PC-9 (cell line): ENCODE measurements at regions not wholly inside any gene's neighbourhood (a gene's known extent, or its start where the extent isn't known, plus 50 kb on each side); places are given as distances from the start of the nearest gene placed in this dataset.

ENCODE experiments used
- BruUV-seq: library from RNA; stranded (reverse); fragments of 400-500 nt; replicated peaks from 2 replicates; lab custom pipeline; 2021; lab: Mats Ljungman, UMichigan
- CTCF ChIA-PET: fragments of 300-600 bp; sonication (Branson Sonifier 250); formaldehyde crosslinking; loops from one replicate; lab custom pipeline; 2022; ENCODE audit warnings: antibody characterized with exemption; lab: Charles Lee
- POLR2A ChIA-PET: fragments of 300-600 bp; sonication (Branson Sonifier 250); formaldehyde crosslinking; loops from one replicate; lab custom pipeline; 2022; ENCODE audit warnings: antibody characterized with exemption; ENCODE audit not compliant: unreplicated experiment; lab: Charles Lee
- DNase-seq, 2 experiments: peaks; one replicate each; pipeline versions ENCODE4 v3.0.0 to v3.0.0-alpha.2; 2015 to 2022; ENCODE audit warnings: mixed read lengths in 1 of 2
- H2AFZ ChIP-seq: fragments of 200-600 bp; sonication (generic); 2 replicates; pipeline ENCODE4 v1.8.1; 2017; ENCODE audit warnings: antibody characterized with exemption
- H3F3A ChIP-seq: fragments of 200-600 bp; sonication (generic); 2 replicates; pipeline ENCODE4 v1.8.1; 2017; ENCODE audit warnings: antibody characterized with exemption, mild to moderate bottlenecking, low read depth; ENCODE audit not compliant: insufficient read depth
- H3K27ac ChIP-seq: fragments of 200-600 bp; sonication (generic); 2 replicates; pipeline ENCODE4 v1.6.1; 2016; ENCODE audit warnings: mixed run types
- H3K27me3 ChIP-seq: fragments of 200-600 bp; sonication (generic); 2 replicates; pipeline ENCODE4 v1.6.1; 2016; ENCODE audit warnings: low read depth, mixed run types; ENCODE audit not compliant: insufficient read depth
- H3K36me3 ChIP-seq: fragments of 200-600 bp; sonication (generic); 2 replicates; pipeline ENCODE4 v1.6.1; 2016; ENCODE audit warnings: low read depth, mixed run types
- H3K4me1 ChIP-seq: fragments of 200-600 bp; sonication (generic); replicated peaks from 2 replicates; pipeline ENCODE4 v1.6.1; 2016; ENCODE audit warnings: mixed run types; ENCODE audit not compliant: insufficient read depth
- H3K4me2 ChIP-seq: fragments of 200-600 bp; sonication (generic); 2 replicates; pipeline ENCODE4 v1.6.1; 2017; ENCODE audit warnings: mixed run types
- H3K4me3 ChIP-seq: fragments of 200-600 bp; sonication (generic); 2 replicates; pipeline ENCODE4 v1.6.1; 2016; ENCODE audit warnings: mixed run types
- H3K79me2 ChIP-seq: fragments of 200-600 bp; sonication (generic); 2 replicates; pipeline ENCODE4 v1.6.1; 2017; ENCODE audit warnings: low read depth, mixed run types
- H3K9me2 ChIP-seq: fragments of 200-600 bp; sonication (generic); 2 replicates; pipeline ENCODE4 v1.8.1; 2017; ENCODE audit warnings: mild to moderate bottlenecking; ENCODE audit not compliant: insufficient read depth
- H3K9me3 ChIP-seq: fragments of 200-600 bp; sonication (generic); 2 replicates; pipeline ENCODE4 v1.8.1; 2016; ENCODE audit warnings: low read depth; ENCODE audit not compliant: insufficient read depth
- H4K20me1 ChIP-seq: fragments of 200-600 bp; sonication (generic); 2 replicates; pipeline ENCODE4 v1.8.1; 2017; ENCODE audit not compliant: insufficient read depth
- CTCF ChIP-seq: fragments of 200-600 bp; sonication (generic); conservative IDR thresholded peaks from 2 replicates; pipeline ENCODE4 v1.6.1; 2017; ENCODE audit warnings: mixed run types, antibody characterized with exemption, mild to moderate bottlenecking, moderate library complexity
- EZH2 ChIP-seq: fragments of 200-600 bp; sonication (generic); IDR thresholded peaks from 2 replicates; pipeline ENCODE4 v1.8.0; 2017; ENCODE audit warnings: antibody characterized with exemption, low read depth
- intact Hi-C: fragments of 100-400 bp; cut with micrococcal nuclease; formaldehyde crosslinking; loops from one replicate; pipeline ENCODE4 v1.10.0; 2022; ENCODE audit not compliant: unreplicated experiment

GRCh38 chr10:29879862-29880261 lies 179.5 kb downstream of the JCAD start:
- no peak for DNase-seq
- no peaks in the 10 kb centered on the region for H4K20me1 ChIP-seq
- no peak for TF ChIP-seq CTCF
- no peak for TF ChIP-seq EZH2
- H3K36me3 ChIP-seq, result no peaks in the 10 kb centered on the region
- ChIA-PET POLR2A (no interaction called here), CTCF (no interaction called here)
- no peaks in the 10 kb centered on the region for H3F3A ChIP-seq
- H3K9me2 ChIP-seq, result no peaks in the 10 kb centered on the region
- no peak overlapping the region for H2AFZ ChIP-seq
- no TSS peak for BruUV-seq
- intact Hi-C loops, result no loop called here
- no peaks in the 10 kb centered on the region for H3K9me3 ChIP-seq
- H3K79me2 ChIP-seq, result no peaks in the 10 kb centered on the region
- H3K4me1 ChIP-seq, result no peaks in the 10 kb centered on the region
- no peak overlapping the region for H3K4me3 ChIP-seq
- no peak overlapping the region for H3K4me2 ChIP-seq
- H3K27ac ChIP-seq, result no peak overlapping the region
- no peaks in the 10 kb centered on the region for H3K27me3 ChIP-seq

GRCh38 chr10:29878492-29878891 lies 180.9 kb downstream of the JCAD start:
- intact Hi-C loops, result no loop called here
- no peak overlapping the region for H3K4me2 ChIP-seq

DNA sequence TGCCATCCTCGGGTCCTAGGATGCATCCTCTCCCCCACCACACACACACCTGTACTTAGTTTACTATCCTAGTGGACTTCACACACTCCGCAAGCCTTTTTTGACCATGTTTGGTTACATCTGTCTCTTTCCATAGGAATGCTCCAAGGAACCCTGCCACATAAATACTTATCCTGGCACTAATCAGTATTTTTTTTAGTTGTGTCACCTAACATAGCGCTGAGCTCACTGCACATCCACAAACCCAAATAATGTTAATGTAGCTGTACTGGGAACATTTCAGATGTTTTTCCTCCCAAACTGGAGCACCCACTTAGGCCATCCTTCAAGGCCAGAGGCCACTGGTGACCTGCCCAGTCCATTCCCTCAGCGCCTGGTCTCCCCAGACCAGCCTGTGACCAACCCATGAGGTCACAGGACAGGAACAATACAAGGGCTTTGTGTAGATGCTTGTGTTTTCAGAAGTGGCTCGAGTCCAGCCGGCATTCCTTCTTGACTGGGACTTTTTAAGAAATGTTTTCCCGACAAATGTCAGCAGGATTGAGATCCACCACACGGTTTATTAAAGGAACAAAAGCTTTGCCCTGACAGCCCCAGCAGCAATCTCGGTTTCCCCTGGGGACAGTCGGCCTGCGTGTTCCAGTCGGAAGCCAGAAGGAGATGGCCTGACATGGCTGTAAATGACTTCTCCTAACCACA lies 181.4 kb downstream of the JCAD start:
- intact Hi-C loops, result no loop called here
- Histone ChIP-seq H3K27ac (no peak overlapping the region), H3K4me2 (no peak overlapping the region), H3K4me1 (no peaks in the 10 kb centered on the region), H3K9me3 (no peaks in the 10 kb centered on the region), H3K36me3 (no peaks in the 10 kb centered on the region), H3K79me2 (no peaks in the 10 kb centered on the region), H3F3A (no peaks in the 10 kb centered on the region), H3K27me3 (no peaks in the 10 kb centered on the region), H3K4me3 (no peak overlapping the region), H3K9me2 (no peaks in the 10 kb centered on the region), H2AFZ (no peak overlapping the region), H4K20me1 (no peaks in the 10 kb centered on the region)
- no TSS peak for BruUV-seq
- POLR2A ChIA-PET, result no interaction called here
- TF ChIP-seq CTCF, result no peak
- CTCF ChIA-PET, result no interaction called here
- no peak for DNase-seq

More at GRCh38 chr10:29878492-29878891, 180.9 kb downstream of the JCAD start:
- BruUV-seq, result no TSS peak
- no peak overlapping the region for H2AFZ ChIP-seq
- H3K9me3 ChIP-seq, result no peaks in the 10 kb centered on the region
- no peaks in the 10 kb centered on the region for H3K79me2 ChIP-seq
- H3K27ac ChIP-seq, result no peak overlapping the region
- POLR2A ChIA-PET, result no interaction called here
- no peak for DNase-seq
- no peaks in the 10 kb centered on the region for H3K27me3 ChIP-seq
- no peaks in the 10 kb centered on the region for H3K9me2 ChIP-seq
- H3K4me1 ChIP-seq, result no peaks in the 10 kb centered on the region
- H3F3A ChIP-seq, result no peaks in the 10 kb centered on the region
- TF ChIP-seq CTCF (no peak), EZH2 (no peak)
- CTCF ChIA-PET, result no interaction called here
- H3K36me3 ChIP-seq, result no peaks in the 10 kb centered on the region
- no peaks in the 10 kb centered on the region for H4K20me1 ChIP-seq
- no peak overlapping the region for H3K4me3 ChIP-seq
